GM21447 (cell line): ENCODE measurements at regions not wholly inside any gene's neighbourhood (a gene's known extent, or its start where the extent isn't known, plus 50 kb on each side); places are given as distances from the start of the nearest gene placed in this dataset.
"Not testable (repeated sequence)": the region's sequence is repeated elsewhere in the genome, so short reads cannot be mapped to it uniquely, and the experiment has no call there.

ENCODE experiments used
- ATAC-seq: cut with Tn5 transposase; IDR thresholded peaks from one replicate; pipeline ENCODE4 v1.9.1; 2021; ENCODE audit not compliant: unreplicated experiment

GRCh38 chr16:65822148-65822547, 544.3 kb upstream of the CDH5 start:
- no peak for ATAC-seq

GRCh38 chr16:65819136-65819898, 547.2 kb upstream of the CDH5 start:
- ATAC-seq, result no peak

GRCh38 chr16:65817799-65818198, 548.7 kb upstream of the CDH5 start:
- no peak for ATAC-seq

GRCh38 chr16:65817066-65817465, 549.4 kb upstream of the CDH5 start:
- ATAC-seq, result no peak

GRCh38 chr16:65816556-65816955, 549.9 kb upstream of the CDH5 start:
- ATAC-seq, result no peak

- ATAC-seq, result no peak
Observed at GRCh38 chr16:65815707-65816106, 550.8 kb upstream of the CDH5 start.

- ATAC-seq, result not testable (repeated sequence)
Observed at GRCh38 chr16:65813879-65814278, 552.6 kb upstream of the CDH5 start.

GRCh38 chr16:65809627-65810026, 556.9 kb upstream of the CDH5 start:
- ATAC-seq, result no peak

GRCh38 chr16:65808790-65809189, 557.7 kb upstream of the CDH5 start:
- no peak for ATAC-seq

GRCh38 chr16:65807858-65808257, 558.6 kb upstream of the CDH5 start:
- no peak for ATAC-seq

GRCh38 chr16:65805704-65806103, 560.8 kb upstream of the CDH5 start:
- ATAC-seq, result not testable (repeated sequence)

GRCh38 chr16:65796481-65796880, 570.0 kb upstream of the CDH5 start:
- no peak for ATAC-seq

GRCh38 chr16:65794973-65795372, 571.5 kb upstream of the CDH5 start:
- ATAC-seq, result no peak

- ATAC-seq, result no peak
Observed at GRCh38 chr16:65793781-65794180, 572.7 kb upstream of the CDH5 start.

- ATAC-seq, result no peak
Observed at GRCh38 chr16:65790768-65791167, 575.7 kb upstream of the CDH5 start.

GRCh38 chr16:65789161-65789945, 577.1 kb upstream of the CDH5 start:
- ATAC-seq, result no peak

GRCh38 chr16:65788434-65789140, 577.9 kb upstream of the CDH5 start:
- no peak for ATAC-seq

GRCh38 chr16:65787921-65788320, 578.6 kb upstream of the CDH5 start:
- ATAC-seq, result no peak

GRCh38 chr16:65786916-65787315, 579.6 kb upstream of the CDH5 start:
- no peak for ATAC-seq

GRCh38 chr16:65783709-65784474, 582.6 kb upstream of the CDH5 start:
- no peak for ATAC-seq
